Fibroblast of pulmonary artery (primary cell): ENCODE measurements at regions not wholly inside any gene's neighbourhood (a gene's known extent, or its start where the extent isn't known, plus 50 kb on each side); places are given as distances from the start of the nearest gene placed in this dataset.

Experiments
- DNase-seq: peaks from one replicate; pipeline ENCODE4 v3.0.0-alpha.2; 2010; ENCODE audit warnings: low read depth
- H3K4me3 ChIP-seq: replicated peaks from 2 replicates; pipeline ENCODE4 v1.5.1; 2011; ENCODE audit warnings: low read depth, mild to moderate bottlenecking, control low read depth, low read length, moderate library complexity
- CTCF ChIP-seq: IDR thresholded peaks from 2 replicates; pipeline ENCODE4 v1.5.1; 2011; ENCODE audit warnings: mild to moderate bottlenecking, control low read depth, low read length, inconsistent platforms; ENCODE audit errors: missing control alignments

- H3K4me3 ChIP-seq = no peak overlapping the region
- TF ChIP-seq CTCF = peak; percentile 96
- peak; percentile 66 for DNase-seq
These were observed 67.0 kb downstream of the CHRNA1 start for GRCh38 chr2:174697255-174697654.

- TF ChIP-seq CTCF = no peak
- no peak for DNase-seq
- H3K4me3 ChIP-seq = no peak overlapping the region
These were observed 69.4 kb downstream of the CHRNA1 start for GRCh38 chr2:174694920-174695319.

GRCh38 chr2:174694196-174694878 is 69.9 kb downstream of the CHRNA1 start:
- TF ChIP-seq CTCF = no peak

GRCh38 chr2:174693344-174693743 is 70.9 kb downstream of the CHRNA1 start:
- no peak for DNase-seq
- TF ChIP-seq CTCF = no peak
- H3K4me3 ChIP-seq = no peak overlapping the region

More at GRCh38 chr2:174694196-174694878, 69.9 kb downstream of the CHRNA1 start:
- no peak overlapping the region for H3K4me3 ChIP-seq
- DNase-seq = no peak

- DNase-seq = peak; percentile 18
- no peak for TF ChIP-seq CTCF
- no peak overlapping the region for H3K4me3 ChIP-seq
These were observed 71.9 kb downstream of the CHRNA1 start for GRCh38 chr2:174692256-174692919.

DNA sequence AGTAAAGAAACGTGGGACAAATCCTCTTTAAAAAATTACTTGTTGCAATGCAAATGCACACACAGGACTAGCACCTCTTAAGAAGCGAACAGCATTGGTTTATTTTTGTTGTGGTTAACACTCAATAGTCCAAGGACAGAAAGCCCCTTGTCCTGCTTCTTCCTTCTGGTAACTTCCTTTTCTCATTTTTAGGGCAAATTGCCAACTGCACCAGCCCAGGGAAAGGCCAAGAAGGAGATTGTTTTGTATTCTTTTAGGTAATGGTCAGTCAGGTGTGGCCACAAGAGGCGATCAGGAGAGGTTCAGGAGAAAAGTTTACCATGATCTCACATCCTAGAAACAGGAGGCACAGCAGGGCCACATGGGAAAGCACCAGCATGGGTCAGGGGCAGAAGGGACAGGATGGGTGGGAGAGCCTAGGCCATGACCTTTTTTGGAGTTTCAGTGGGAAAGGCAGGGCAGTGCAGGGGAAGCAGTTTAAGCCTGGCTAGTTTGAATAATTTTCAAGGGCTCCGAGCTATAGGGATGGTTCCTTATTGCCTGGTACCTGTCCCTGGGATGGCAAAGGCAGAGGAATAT is 73.0 kb downstream of the CHRNA1 start:
- DNase-seq = no peak
- TF ChIP-seq CTCF = no peak
- H3K4me3 ChIP-seq = no peak overlapping the region
